ENCODE measurements at regions not wholly inside any gene's neighbourhood (a gene's known extent, or its start where the extent isn't known, plus 50 kb on each side); places are given as distances from the start of the nearest gene placed in this dataset.
"Not testable (repeated sequence)": the region's sequence is repeated elsewhere in the genome, so short reads cannot be mapped to it uniquely, and the experiment has no call there.

GRCh38 chrX:10952619-10953018 lies 158.5 kb upstream of the HCCS start:
- peak; percentile 2 for DNase-seq (ENCODE audit: low read depth, low spot score)

- DNase-seq (ENCODE audit: low read depth, low spot score), result no peak
Observed at GRCh38 chrX:10965174-10965798, 145.8 kb upstream of the HCCS start.

DNA sequence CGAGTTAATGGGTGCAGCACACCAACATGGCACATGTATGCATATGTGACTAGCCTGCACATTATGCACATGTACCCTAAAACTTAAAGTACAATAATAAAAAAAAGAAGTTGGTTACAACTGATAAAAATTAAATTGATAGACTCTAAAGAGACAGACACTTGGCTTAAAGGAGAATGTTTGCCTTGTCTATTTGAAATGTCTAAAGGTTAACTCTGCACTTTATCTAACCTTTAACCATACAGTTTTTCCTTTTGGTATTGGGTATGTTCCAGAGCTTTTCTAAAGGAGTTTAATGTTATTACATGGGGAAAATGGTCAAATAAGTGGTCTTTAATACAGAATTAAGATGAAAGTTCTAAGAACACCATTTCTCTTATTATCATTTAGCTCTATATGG lies 145.1 kb upstream of the HCCS start:
- DNase-seq (ENCODE audit: low read depth, low spot score), result no peak

- peak; percentile 60 for DNase-seq (ENCODE audit: low read depth, low spot score)
Observed at GRCh38 chrX:10971176-10971575, 140.0 kb upstream of the HCCS start.

- DNase-seq (ENCODE audit: low read depth, low spot score), result no peak
Observed at GRCh38 chrX:10971759-10972158, 139.4 kb upstream of the HCCS start.

DNA sequence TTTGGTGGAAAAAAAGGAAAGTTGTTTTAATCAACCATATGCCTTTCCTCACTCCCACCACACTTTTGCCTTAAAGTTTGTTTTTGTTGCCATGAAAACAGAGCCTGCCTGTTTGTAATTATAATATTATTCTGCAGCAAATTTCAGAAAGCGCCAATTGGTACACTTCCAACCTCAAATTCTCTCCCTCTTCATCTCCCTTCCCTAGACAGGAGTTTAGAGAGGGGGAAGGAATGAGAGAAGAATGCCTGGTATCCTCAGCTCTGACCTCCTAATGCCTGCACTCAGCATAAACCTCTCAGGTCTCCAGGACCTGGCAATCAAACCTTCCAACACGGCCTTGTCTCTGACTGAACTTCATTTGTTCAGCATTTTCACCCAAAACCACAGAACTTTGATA lies 138.4 kb upstream of the HCCS start:
- peak; percentile 83 for DNase-seq (ENCODE audit: low read depth, low spot score)

GRCh38 chrX:10974920-10975319 lies 136.2 kb upstream of the HCCS start:
- no peak for DNase-seq (ENCODE audit: low read depth, low spot score)

DNA sequence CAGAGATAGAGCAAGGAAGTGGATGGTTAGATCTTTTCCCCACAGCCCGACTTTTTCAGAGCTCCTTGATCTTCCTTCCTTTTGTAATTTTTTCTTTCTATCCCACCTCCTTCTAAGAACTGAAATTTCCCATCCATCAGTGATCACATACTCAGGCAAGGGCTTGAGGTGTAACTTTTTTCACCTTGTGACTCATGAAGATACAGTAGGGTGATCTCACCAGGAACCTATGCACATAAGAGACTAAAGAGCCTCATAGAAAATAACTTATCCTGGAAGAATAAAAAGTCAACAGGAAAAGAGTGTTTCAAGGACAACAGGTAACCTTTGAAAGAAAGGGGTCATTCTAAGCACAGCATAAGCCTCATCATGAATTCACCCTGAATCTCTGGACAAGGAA lies 131.2 kb upstream of the HCCS start:
- no peak for DNase-seq (ENCODE audit: low read depth, low spot score)

DNA sequence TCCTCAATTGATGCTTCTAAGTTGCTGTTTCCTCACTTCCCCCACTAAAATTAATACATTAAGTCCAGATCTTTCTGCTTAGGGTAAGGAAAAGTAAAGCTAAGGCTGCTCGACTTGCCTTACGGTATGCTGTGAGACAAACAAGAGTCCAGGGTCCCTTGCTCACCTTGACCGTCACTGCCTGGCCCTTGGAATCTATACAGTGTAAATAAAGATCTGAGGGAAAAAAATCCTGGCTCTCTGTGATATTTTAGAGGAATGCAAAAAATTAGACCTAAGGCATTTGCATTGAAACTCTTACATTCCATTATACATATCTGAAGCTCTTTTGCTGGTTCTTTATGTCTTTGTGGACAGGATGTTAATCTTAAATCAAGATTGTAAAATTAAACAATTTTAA lies 129.6 kb upstream of the HCCS start:
- DNase-seq (ENCODE audit: low read depth, low spot score), result no peak

DNA sequence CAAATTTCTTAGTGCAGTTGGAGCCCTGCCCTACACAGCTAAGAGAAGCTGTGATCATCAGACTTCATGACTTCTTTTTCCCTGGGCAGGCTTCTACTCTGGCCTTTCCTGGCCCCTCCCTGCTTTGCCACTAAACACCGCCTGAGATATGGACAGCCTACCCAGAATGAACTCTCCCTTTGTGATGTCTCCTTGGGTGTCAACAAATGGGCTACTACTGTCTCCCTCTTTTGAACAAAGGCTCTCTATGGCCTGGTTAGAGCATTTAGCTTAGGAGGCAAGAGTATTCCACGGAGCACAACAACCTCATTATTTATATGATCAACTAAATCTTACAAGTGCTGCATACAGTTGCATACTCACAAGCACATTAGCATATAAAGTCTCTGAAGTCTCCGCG lies 127.6 kb upstream of the HCCS start:
- no peak for DNase-seq (ENCODE audit: low read depth, low spot score)

DNA sequence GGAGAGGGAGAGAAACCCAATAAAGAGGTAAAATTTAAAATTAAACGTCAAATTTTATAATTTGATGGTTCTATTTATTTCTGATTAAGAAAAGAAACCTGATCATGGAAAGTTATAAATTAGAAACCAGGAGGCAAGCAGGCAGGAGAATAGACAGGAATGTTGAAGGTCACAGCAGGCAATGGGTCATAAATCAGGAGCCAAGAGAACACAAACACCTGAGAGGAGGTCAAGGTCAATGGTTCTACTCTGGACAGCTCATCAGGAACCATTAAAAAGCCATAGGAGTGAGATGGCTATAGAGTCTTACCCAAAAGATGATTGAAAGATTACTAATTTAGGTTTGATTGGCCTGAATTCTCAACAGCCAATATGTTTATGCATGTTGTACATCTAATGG lies 126.9 kb upstream of the HCCS start:
- no peak for DNase-seq (ENCODE audit: low read depth, low spot score)

DNA sequence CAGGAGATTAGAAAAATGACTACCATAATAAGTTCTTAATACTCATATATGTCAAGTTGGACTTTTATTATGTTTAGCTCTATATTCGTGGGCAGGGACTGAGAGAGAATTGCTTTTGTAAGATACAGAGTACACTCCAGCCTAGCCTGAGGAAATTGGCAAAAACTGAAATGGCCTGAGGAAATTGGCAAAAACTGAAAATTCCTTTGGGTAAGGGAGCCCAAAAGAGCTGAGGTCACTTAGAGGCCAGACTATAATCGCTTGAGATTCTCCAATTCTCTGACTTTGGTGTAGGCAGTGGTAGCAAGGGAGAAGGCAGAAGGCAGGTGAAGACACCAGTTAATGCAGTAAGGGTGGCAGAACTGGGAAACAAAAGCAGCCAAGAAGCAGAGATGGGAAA lies 124.5 kb upstream of the HCCS start:
- DNase-seq (ENCODE audit: low read depth, low spot score), result peak; percentile 67

- no peak for DNase-seq (ENCODE audit: low read depth, low spot score)
Observed at GRCh38 chrX:10988653-10989052, 122.5 kb upstream of the HCCS start.

- DNase-seq (ENCODE audit: low read depth, low spot score), result peak; percentile 49
Observed at GRCh38 chrX:10989386-10989785, 121.7 kb upstream of the HCCS start.

- DNase-seq (ENCODE audit: low read depth, low spot score), result no peak
Observed at GRCh38 chrX:10990418-10990817, 120.7 kb upstream of the HCCS start.

DNA sequence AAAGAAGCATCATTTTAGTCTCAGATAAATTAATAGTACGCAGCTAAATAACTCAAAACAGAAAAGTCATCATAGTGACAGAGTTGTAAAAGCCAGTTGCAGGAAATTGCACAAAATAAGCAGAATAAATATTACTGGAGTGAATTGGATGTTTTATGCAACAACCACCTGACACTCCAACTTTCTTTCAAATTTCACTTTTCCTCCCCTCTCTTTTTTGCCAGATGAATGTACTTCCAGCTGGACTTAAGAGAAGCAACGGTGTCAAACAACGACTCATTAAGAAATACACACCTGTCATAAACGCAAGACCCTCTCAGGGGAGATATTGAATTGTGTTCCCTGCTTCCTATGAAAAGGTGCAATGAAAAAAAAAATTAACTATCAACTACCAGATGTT lies 120.2 kb upstream of the HCCS start:
- no peak for DNase-seq (ENCODE audit: low read depth, low spot score)

DNA sequence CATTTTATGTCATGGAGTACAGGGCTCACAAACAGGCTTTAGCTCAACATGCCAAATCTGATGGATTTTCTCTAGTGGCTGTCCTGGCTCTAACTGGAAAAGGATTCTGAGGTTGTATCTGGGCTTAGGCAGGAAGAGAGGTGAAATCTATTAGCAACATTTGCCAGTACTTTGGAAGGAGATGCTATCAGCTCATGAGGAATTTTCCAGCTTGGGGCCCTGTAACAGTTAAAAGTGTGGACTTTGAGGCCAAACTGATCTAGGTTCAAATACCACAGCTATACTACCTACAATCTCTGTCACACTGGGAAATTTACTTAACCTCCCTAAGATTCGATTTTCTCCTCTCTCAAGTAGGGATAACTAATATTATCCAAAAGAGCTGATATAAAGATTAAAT lies 119.0 kb upstream of the HCCS start:
- no peak for DNase-seq (ENCODE audit: low read depth, low spot score)

DNA sequence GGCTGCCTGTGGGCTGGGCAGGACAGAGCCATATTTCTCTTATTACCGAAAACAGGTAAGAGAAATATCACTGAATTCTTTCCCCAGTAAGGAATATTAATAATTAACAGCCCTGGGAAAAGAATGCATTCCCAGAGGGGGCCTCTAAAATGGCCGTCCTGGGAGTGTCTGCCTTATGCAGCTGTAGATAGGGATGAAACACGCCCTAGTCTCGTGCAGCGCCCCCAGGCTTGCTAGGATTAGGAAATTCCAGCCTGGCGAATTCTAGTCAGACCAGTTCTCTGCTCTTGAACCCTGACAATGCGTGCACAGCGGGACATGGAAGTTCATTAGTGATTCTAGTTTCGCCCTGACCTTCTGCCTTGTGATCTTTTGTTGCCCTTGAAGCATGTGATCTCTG lies 104.1 kb upstream of the HCCS start:
- not testable (repeated sequence) for DNase-seq (ENCODE audit: low read depth, low spot score)

DNA sequence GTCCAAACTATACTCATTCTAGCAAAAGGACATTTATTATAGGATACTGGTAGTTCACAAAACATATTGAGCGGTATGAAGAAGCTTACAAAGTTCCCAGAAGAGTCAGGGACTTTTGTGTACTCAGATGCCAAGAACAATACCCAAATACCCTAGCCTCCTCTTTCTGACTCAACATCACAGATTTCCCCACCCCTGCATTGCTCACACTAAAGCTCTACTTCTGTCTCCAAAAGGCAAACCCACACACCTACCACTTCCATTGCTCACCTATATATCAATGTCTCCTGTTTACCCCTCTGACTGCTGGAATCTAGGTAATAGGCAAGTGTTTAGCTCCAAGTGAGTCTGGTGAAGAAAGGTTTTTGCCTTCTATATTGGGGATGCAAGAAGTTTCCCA lies 100.7 kb upstream of the HCCS start:
- DNase-seq (ENCODE audit: low read depth, low spot score), result no peak

DNA sequence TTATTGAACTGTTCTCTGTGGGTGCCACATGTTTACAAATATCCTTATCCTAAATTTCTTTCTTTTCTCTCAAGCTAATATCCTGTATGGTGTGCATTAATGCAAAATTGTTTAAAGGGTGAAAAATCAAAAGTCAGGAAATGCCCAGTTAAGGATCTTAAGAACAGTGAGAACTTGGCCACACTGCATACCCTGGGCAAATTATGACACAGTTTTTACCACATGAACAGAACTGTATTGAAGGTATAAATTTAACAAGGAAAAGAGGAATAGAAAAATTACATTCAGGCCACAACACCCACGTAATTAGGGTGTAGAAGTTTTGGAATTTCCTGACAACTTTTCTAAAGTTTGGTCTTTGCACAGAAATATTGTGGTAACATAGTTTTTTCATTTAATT lies 94.4 kb upstream of the HCCS start:
- DNase-seq (ENCODE audit: low read depth, low spot score), result no peak

DNA sequence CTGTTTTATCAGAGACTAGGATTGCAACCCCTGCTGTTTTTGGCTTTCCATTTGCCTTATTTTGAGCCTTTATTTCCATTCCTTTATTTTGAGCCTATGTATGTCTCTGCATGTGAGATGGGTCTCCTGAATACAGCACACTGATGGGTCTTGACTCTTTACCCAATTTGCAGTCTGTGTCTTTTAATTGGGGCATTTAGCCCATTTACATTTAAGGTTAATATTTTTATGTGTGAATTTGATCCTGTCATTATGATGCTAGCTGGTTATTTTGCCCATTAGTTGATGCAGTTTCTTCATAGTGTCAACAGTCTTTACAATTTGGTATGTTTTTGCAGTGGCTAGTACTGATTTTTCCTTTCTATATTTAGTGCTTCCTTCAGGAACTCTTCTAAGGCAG lies 88.5 kb upstream of the HCCS start:
- not testable (repeated sequence) for DNase-seq (ENCODE audit: low read depth, low spot score)

DNA sequence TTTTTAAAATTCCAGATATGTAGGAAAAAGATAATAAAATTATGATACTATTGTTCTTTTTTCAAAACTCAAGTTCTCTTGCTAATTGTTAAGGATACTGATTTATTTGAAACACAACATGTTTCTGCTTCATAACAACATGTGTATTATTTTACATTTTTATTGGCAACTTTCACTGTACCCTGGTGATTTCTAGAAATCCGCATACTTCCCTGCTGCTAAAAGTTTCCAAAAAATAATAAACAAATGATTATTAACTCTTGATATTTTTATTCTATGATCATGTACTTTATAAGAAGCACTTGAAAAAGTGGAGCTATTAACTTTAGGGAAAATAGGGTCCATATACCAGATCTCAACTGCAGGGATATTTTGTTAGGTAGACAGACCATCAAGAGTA lies 71.2 kb upstream of the HCCS start:
- no peak for DNase-seq (ENCODE audit: low read depth, low spot score)

GRCh38 chrX:11040405-11040804 lies 70.7 kb upstream of the HCCS start:
- DNase-seq (ENCODE audit: low read depth, low spot score), result peak; percentile 16

DNA sequence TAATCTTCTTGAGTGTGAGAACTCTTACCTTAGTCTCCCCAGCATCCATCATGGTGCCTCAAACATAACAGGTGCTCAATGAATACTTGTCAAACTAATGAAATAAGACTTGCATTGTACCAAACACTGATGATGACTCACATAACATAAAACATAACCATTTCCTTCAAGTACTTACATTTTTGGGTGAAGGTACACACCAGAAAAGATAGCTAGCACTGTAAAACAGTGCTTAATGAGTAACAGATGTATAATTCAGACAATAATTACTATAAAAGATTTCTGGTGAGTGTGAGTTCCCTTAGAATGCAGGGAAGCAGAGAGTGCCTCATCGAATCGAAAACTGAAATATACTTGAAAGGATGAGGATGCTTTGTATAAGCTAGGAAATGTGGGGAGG lies 70.1 kb upstream of the HCCS start:
- no peak for DNase-seq (ENCODE audit: low read depth, low spot score)
